ENCODE measurements at regions not wholly inside any gene's neighbourhood (a gene's known extent, or its start where the extent isn't known, plus 50 kb on each side); places are given as distances from the start of the nearest gene placed in this dataset.
A peak's percentile ranks its signal among the peaks of the same experiment; 100 is the strongest.

- H3K36me3 ChIP-seq (ENCODE audit: insufficient read depth, low read length), result no peaks in the 10 kb centered on the region
- H3K4me3 ChIP-seq (ENCODE audit: low read depth, low read length, poor library complexity, severe bottlenecking), result no peak overlapping the region
- CTCF ChIA-PET (ENCODE audit: unreplicated experiment), result no interaction called here
Observed at GRCh38 chr7:88402529-88402928, 95.8 kb upstream of the STEAP4 start.

GRCh38 chr7:88401009-88401623, 94.4 kb upstream of the STEAP4 start:
- Histone ChIP-seq H4K20me1 (ENCODE audit: insufficient read depth, low read length) (no peaks in the 10 kb centered on the region), H3K9me3 (ENCODE audit: low read length) (no peaks in the 10 kb centered on the region), H3K4me2 (ENCODE audit: low read length) (no peak overlapping the region), H2AFZ (ENCODE audit: low read length) (no peak overlapping the region), H3K36me3 (ENCODE audit: insufficient read depth, low read length) (no peaks in the 10 kb centered on the region), H3K4me3 (ENCODE audit: low read depth, low read length, poor library complexity, severe bottlenecking) (no peak overlapping the region), H3K4me1 (ENCODE audit: insufficient read depth, low read length, poor library complexity, severe bottlenecking) (no peaks in the 10 kb centered on the region), H3K79me2 (ENCODE audit: insufficient read depth, low read depth, low read length) (no peaks in the 10 kb centered on the region), H3K27ac (ENCODE audit: low read depth, low read length, poor library complexity, severe bottlenecking) (no peak overlapping the region), H3K9me2 (ENCODE audit: insufficient read depth, low read length) (no peaks in the 10 kb centered on the region)
- POLR2A ChIA-PET, result interaction anchor here (1.0 kb wide), 1 partner anchor 8 kb away, joined by 3 read pairs; no protein-coding TSS in a partner anchor
- peak; percentile 21 for DNase-seq (ENCODE audit: low spot score)
- BruUV-seq (replicated peaks), result no TSS peak
- intact Hi-C loops (cut with micrococcal nuclease; ENCODE audit: unreplicated experiment), result no loop called here
- no peak for TF ChIP-seq EZH2phosphoT487 (IDR thresholded peaks at IDR 0.05; ENCODE audit: borderline replicate concordance, low read depth, low read length)
- peak; percentile 86 for TF ChIP-seq CTCF (conservative IDR thresholded peaks at IDR 0.05; ENCODE audit: low read length)
- CTCF ChIA-PET (ENCODE audit: unreplicated experiment), result no interaction called here

More at GRCh38 chr7:88402529-88402928, 95.8 kb upstream of the STEAP4 start:
- Histone ChIP-seq H3K9me3 (ENCODE audit: low read length) (no peaks in the 10 kb centered on the region), H3K4me2 (ENCODE audit: low read length) (no peak overlapping the region), H3K27ac (ENCODE audit: low read depth, low read length, poor library complexity, severe bottlenecking) (no peak overlapping the region), H4K20me1 (ENCODE audit: insufficient read depth, low read length) (no peaks in the 10 kb centered on the region), H2AFZ (ENCODE audit: low read length) (no peak overlapping the region), H3K79me2 (ENCODE audit: insufficient read depth, low read depth, low read length) (no peaks in the 10 kb centered on the region), H3K9me2 (ENCODE audit: insufficient read depth, low read length) (no peaks in the 10 kb centered on the region), H3K4me1 (ENCODE audit: insufficient read depth, low read length, poor library complexity, severe bottlenecking) (no peaks in the 10 kb centered on the region)
- intact Hi-C loops (cut with micrococcal nuclease; ENCODE audit: unreplicated experiment), result no loop called here
- POLR2A ChIA-PET, result interaction anchor here (0.6 kb wide), 1 partner anchor 366 kb away, joined by 3 read pairs; no protein-coding TSS in a partner anchor
- no peak for TF ChIP-seq EZH2phosphoT487 (IDR thresholded peaks at IDR 0.05; ENCODE audit: borderline replicate concordance, low read depth, low read length)
- no peak for TF ChIP-seq CTCF (conservative IDR thresholded peaks at IDR 0.05; ENCODE audit: low read length)
- no peak for DNase-seq (ENCODE audit: low spot score)
- no TSS peak for BruUV-seq (replicated peaks)

GRCh38 chr7:88399696-88400240, 93.1 kb upstream of the STEAP4 start:
- no peak overlapping the region for H2AFZ ChIP-seq (ENCODE audit: low read length)
- TF ChIP-seq EZH2phosphoT487 (IDR thresholded peaks at IDR 0.05; ENCODE audit: borderline replicate concordance, low read depth, low read length), result no peak
- TF ChIP-seq CTCF (conservative IDR thresholded peaks at IDR 0.05; ENCODE audit: low read length), result no peak
- H3K9me3 ChIP-seq (ENCODE audit: low read length), result no peaks in the 10 kb centered on the region
- CTCF ChIA-PET (ENCODE audit: unreplicated experiment), result no interaction called here
- no TSS peak for BruUV-seq (replicated peaks)
- no peak overlapping the region for H3K27ac ChIP-seq (ENCODE audit: low read depth, low read length, poor library complexity, severe bottlenecking)
- DNase-seq (ENCODE audit: low spot score), result no peak
- no peaks in the 10 kb centered on the region for H4K20me1 ChIP-seq (ENCODE audit: insufficient read depth, low read length)
- H3K4me1 ChIP-seq (ENCODE audit: insufficient read depth, low read length, poor library complexity, severe bottlenecking), result no peaks in the 10 kb centered on the region
- no peak overlapping the region for H3K4me2 ChIP-seq (ENCODE audit: low read length)
- no peaks in the 10 kb centered on the region for H3K36me3 ChIP-seq (ENCODE audit: insufficient read depth, low read length)
- POLR2A ChIA-PET, result interaction anchor here (0.6 to 0.9 kb wide), 5 partner anchors 8 to 229 kb away, joined by 3 to 5 read pairs (median 3); no protein-coding TSS in a partner anchor
- intact Hi-C loops (cut with micrococcal nuclease; ENCODE audit: unreplicated experiment), result no loop called here
- no peaks in the 10 kb centered on the region for H3K9me2 ChIP-seq (ENCODE audit: insufficient read depth, low read length)
- H3K79me2 ChIP-seq (ENCODE audit: insufficient read depth, low read depth, low read length), result no peaks in the 10 kb centered on the region
- H3K4me3 ChIP-seq (ENCODE audit: low read depth, low read length, poor library complexity, severe bottlenecking), result no peak overlapping the region

Measured in OCI-LY7 (cell line).